ENCODE measurements at regions not wholly inside any gene's neighbourhood (a gene's known extent, or its start where the extent isn't known, plus 50 kb on each side); places are given as distances from the start of the nearest gene placed in this dataset.

- no peaks in the 10 kb centered on the region for H3K36me3 ChIP-seq (ENCODE audit: control insufficient read depth, insufficient read depth, low read length)
These were observed 119.4 kb upstream of the ERCC6L2 start for GRCh38 chr9:95756101-95756500.

GRCh38 chr9:95755421-95755730 lies 120.1 kb upstream of the ERCC6L2 start:
- no peaks in the 10 kb centered on the region for H3K9me3 ChIP-seq (ENCODE audit: control insufficient read depth, low read length)
- DNase-seq = no peak
- Mint-ChIP-seq H3K27me3 (ENCODE audit: insufficient read depth) (peaks cover 37% of the 10 kb centered on the region), H3K4me1 (peaks cover 32% of the 10 kb centered on the region), H3K4me3 (no peak overlapping the region), H3K27ac (no peak overlapping the region), H3K9me3 (no peaks in the 10 kb centered on the region), H3K36me3 (ENCODE audit: low read depth) (no peaks in the 10 kb centered on the region)
- H3K4me1 ChIP-seq (ENCODE audit: control insufficient read depth, insufficient read depth, low read length) = peaks cover 11% of the 10 kb centered on the region
- H3K27ac ChIP-seq (ENCODE audit: low read depth, low read length) = no peak overlapping the region
- no peak for TF ChIP-seq CTCF (conservative IDR thresholded peaks at IDR 0.05)
- no peak overlapping the region for H3K9ac ChIP-seq (ENCODE audit: extremely low read depth, low read length, poor library complexity, severe bottlenecking)
- H3K36me3 ChIP-seq (ENCODE audit: control insufficient read depth, insufficient read depth, low read length) = no peaks in the 10 kb centered on the region
- H3K27me3 ChIP-seq (ENCODE audit: control insufficient read depth, insufficient read depth, low read length, poor library complexity, severe bottlenecking) = peaks cover 48% of the 10 kb centered on the region
- no peak overlapping the region for H3K4me3 ChIP-seq (ENCODE audit: low read length)
- 70 to 77% methylated on average over 2 to 3 of the region's 3 CpGs for WGBS, 2 experiments (ENCODE audit: insufficient coverage in 1 of 2, insufficient read length in 1 of 2)

More at GRCh38 chr9:95756101-95756500, 119.4 kb upstream of the ERCC6L2 start:
- Mint-ChIP-seq H3K4me3 (no peak overlapping the region), H3K36me3 (ENCODE audit: low read depth) (no peaks in the 10 kb centered on the region), H3K27ac (no peak overlapping the region), H3K9me3 (no peaks in the 10 kb centered on the region), H3K4me1 (peaks cover 32% of the 10 kb centered on the region), H3K27me3 (ENCODE audit: insufficient read depth) (peaks cover 31% of the 10 kb centered on the region)
- H3K27me3 ChIP-seq (ENCODE audit: control insufficient read depth, insufficient read depth, low read length, poor library complexity, severe bottlenecking) = peaks cover 43% of the 10 kb centered on the region
- H3K4me1 ChIP-seq (ENCODE audit: control insufficient read depth, insufficient read depth, low read length) = peaks cover 11% of the 10 kb centered on the region
- no peaks in the 10 kb centered on the region for H3K9me3 ChIP-seq (ENCODE audit: control insufficient read depth, low read length)
- no peak overlapping the region for H3K9ac ChIP-seq (ENCODE audit: extremely low read depth, low read length, poor library complexity, severe bottlenecking)
- no peak overlapping the region for H3K4me3 ChIP-seq (ENCODE audit: low read length)
- H3K27ac ChIP-seq (ENCODE audit: low read depth, low read length) = no peak overlapping the region
- TF ChIP-seq CTCF (conservative IDR thresholded peaks at IDR 0.05) = no peak
- WGBS, 2 experiments (ENCODE audit: insufficient coverage in 1 of 2, insufficient read length in 1 of 2) = 96 to 100% methylated on average over 3 of the region's 3 CpGs
- no peak for DNase-seq

- no peaks in the 10 kb centered on the region for H3K36me3 Mint-ChIP-seq (ENCODE audit: low read depth)
- H3K4me3 Mint-ChIP-seq = no peak overlapping the region
- H3K4me1 Mint-ChIP-seq = peaks cover 32% of the 10 kb centered on the region
- Histone ChIP-seq H3K36me3 (ENCODE audit: control insufficient read depth, insufficient read depth, low read length) (no peaks in the 10 kb centered on the region), H3K9ac (ENCODE audit: extremely low read depth, low read length, poor library complexity, severe bottlenecking) (no peak overlapping the region), H3K27me3 (ENCODE audit: control insufficient read depth, insufficient read depth, low read length, poor library complexity, severe bottlenecking) (peaks cover 48% of the 10 kb centered on the region), H3K4me3 (ENCODE audit: low read length) (no peak overlapping the region), H3K4me1 (ENCODE audit: control insufficient read depth, insufficient read depth, low read length) (peaks cover 11% of the 10 kb centered on the region), H3K9me3 (ENCODE audit: control insufficient read depth, low read length) (no peaks in the 10 kb centered on the region), H3K27ac (ENCODE audit: low read depth, low read length) (no peak overlapping the region)
- TF ChIP-seq CTCF (conservative IDR thresholded peaks at IDR 0.05) = no peak
- H3K27ac Mint-ChIP-seq = no peak overlapping the region
- no peaks in the 10 kb centered on the region for H3K9me3 Mint-ChIP-seq
- H3K27me3 Mint-ChIP-seq (ENCODE audit: insufficient read depth) = peaks cover 41% of the 10 kb centered on the region
- DNase-seq = peak; percentile 81
- 49 to 68% methylated on average over 15 of the region's 15 CpGs for WGBS, 2 experiments (ENCODE audit: insufficient coverage in 1 of 2, insufficient read length in 1 of 2)
These were observed 120.7 kb upstream of the ERCC6L2 start for GRCh38 chr9:95754533-95755420.
